SK-N-DZ (cell line): ENCODE measurements at regions not wholly inside any gene's neighbourhood (a gene's known extent, or its start where the extent isn't known, plus 50 kb on each side); places are given as distances from the start of the nearest gene placed in this dataset.

ENCODE experiments used
- DNase-seq: peaks from one replicate; pipeline ENCODE4 v3.0.0-alpha.2; 2015; ENCODE audit warnings: low spot score

- no peak for DNase-seq
Measured at GRCh38 chr5:171579976-171580411, 160.5 kb downstream of the FGF18 start.

GRCh38 chr5:171580502-171581265, 161.2 kb downstream of the FGF18 start:
- DNase-seq: no peak

GRCh38 chr5:171581781-171582180, 162.3 kb downstream of the FGF18 start:
- no peak for DNase-seq

GRCh38 chr5:171582849-171583248, 163.4 kb downstream of the FGF18 start:
- DNase-seq: no peak

DNA sequence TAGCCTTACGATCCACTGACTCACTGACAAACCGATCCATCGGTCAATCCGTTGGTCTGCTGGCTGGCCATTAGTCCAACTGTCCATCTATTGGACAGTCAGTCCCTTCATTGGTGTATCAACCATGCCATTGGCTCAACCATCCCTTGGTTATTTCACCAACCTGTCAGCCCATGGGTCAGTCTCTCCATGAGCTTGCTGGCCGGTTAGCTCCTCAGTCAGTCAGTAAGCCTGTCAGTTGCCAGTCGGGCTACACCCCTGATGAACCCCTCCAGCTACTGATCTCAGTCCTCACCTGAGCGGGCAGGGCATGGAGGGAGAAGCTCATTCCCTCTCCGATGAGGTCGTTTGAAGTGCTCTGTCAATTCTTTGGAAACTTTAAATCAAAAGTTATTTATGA, 166.5 kb downstream of the FGF18 start:
- DNase-seq: no peak

DNA sequence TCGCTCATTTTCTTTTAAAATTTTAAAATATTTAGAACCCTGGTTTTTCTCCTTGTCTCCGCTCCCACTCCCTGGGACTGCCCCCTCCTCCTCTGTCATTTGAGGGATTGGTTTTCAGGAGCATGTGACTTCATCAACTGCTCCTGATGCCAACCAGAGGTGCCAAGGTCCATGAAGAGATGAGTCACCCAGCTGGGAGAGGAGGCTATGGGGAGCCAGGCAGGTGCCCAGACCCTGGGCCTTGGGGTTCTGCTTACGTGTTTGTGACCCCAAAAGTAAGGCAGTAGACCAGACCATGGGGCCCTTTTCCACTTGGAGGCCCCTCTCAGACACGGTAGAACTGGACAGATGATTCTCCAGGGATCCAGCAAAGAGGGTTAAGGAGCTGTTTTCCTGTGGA, 167.0 kb downstream of the FGF18 start:
- DNase-seq: no peak

- DNase-seq: no peak
Measured at GRCh38 chr5:171588046-171588445, 168.6 kb downstream of the FGF18 start.

DNA sequence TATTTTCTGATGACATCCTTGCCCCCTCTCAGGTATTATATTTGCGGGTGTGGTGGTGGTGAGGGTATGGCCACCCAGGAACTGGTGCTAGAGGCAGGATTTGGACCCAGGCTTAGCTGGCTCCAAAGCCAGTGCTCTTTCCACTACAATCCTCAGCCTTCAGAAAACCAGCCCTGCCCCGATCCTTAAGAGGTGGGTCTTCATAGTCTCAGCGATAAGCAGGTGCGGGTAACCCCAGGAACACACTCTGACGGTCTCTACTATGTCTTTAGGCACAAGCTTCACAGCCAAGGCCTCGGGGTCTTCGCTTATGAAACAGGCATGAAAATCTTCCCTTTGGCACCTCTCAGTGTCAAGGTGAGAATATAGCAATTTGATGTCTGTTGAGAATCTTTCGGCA, 169.3 kb downstream of the FGF18 start:
- DNase-seq: no peak

- no peak for DNase-seq
Measured at GRCh38 chr5:171589461-171589860, 170.0 kb downstream of the FGF18 start.

GRCh38 chr5:171592076-171592475, 172.6 kb downstream of the FGF18 start:
- DNase-seq: no peak

DNA sequence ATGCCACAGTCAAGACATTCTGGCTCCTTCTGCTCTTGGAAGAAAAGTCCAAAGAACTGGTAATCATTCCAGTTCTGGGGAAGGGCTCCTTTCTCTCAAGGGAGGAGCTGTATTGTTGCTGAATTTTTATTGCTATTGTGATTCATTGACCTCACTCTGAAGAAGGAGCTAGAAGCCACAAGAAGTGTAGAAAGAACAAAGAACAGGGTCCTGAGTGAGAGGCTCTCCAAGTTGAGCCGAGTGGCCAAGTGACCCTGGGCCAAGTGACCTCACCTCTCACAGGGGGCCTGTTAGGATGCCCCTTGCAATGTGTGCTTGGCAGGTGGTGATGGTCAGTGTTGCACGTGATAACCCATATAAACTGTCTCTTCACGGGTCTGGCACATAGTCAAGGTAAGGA, 173.3 kb downstream of the FGF18 start:
- DNase-seq: no peak

DNA sequence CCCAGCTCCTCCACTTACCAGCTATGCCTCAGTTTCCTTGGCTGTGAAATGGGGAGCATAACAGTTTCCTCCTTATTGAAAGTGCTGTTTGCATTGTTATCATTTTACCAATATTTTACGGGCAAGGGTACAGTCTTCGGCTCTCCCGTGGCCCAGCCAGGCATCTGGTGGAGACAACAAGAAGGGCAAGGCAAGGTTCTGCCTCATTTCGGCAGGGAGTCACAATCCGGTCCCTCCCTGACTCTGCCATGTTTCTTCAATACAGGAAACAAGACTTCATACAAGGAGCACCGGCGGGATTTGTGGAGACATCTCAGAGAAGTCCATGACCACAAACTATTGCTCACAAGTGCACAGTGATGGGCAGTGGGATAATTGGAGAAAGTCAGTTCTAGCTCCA, 174.0 kb downstream of the FGF18 start:
- DNase-seq: no peak

DNA sequence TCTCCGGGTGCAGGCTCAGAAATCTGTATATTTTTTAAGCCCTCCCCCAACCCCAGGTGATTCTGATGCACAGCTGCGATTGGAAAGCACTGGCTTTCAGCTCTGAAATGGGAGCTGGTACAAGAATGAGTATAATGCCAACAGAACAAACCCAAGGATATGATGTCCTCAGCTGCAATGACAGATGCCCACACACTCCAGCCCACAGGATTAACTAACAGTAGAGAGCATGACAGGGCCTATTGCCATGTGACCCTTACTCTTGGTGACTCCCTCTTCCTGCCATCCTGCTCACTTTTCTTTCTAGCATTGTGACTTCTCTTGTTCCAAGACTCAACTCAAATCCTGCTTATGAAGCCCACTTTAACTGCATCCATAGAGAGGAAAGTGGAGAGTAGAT, 174.5 kb downstream of the FGF18 start:
- no peak for DNase-seq

DNA sequence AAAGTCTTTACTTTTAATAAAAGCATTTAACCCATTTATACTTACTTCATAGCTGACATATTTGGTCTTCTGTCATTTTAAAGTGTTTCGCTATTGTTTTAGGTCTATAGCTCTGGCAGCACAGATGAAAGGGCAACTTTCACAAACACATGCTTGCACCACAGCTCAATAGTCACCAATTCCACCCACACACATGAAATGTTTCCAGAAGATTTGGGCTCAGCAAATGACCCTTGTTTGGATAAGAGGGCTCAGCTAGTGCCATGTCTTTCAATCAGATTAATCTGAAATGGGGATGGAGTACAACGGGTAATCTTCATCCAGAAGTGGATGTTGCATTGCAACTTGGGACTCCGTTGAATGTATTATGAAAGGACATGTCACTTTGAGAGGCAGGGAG, 176.0 kb downstream of the FGF18 start:
- no peak for DNase-seq

GRCh38 chr5:171595801-171596231, 176.4 kb downstream of the FGF18 start:
- no peak for DNase-seq

GRCh38 chr5:171596391-171596878, 177.0 kb downstream of the FGF18 start:
- DNase-seq: no peak

DNA sequence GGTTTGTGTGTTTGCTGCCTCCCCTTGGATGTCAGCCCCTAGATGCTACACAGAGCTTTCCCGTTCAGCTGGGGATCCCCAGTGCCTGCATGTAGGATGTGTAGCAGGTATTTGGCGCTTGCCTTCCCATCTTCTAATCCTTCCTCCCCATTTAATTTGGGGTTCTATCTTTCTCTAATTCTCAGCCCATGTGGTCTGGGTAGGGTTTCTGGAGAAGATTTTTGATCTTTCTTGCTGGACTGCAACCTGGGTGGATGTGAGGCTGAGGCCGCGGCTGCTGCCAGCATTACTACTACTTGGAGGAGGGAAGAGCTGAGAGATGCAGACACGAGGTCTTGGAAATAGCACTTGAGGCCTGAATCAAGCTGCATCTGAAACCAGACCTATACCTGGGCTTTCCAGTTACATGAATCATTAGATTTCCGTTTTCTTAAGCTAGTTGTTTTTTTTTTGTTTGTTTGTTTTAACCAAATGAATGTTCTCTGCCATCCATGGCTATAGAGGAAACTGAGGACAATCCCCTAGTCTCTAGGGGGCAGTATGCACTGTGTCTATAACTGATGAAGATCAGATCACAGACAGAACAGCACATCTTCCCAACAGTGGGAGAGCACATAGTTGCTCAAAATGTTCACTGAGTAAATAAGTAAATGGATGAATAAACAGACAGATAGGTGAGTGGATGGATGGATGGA, 178.6 kb downstream of the FGF18 start:
- DNase-seq: no peak

GRCh38 chr5:171598641-171599152, 179.2 kb downstream of the FGF18 start:
- DNase-seq: no peak

DNA sequence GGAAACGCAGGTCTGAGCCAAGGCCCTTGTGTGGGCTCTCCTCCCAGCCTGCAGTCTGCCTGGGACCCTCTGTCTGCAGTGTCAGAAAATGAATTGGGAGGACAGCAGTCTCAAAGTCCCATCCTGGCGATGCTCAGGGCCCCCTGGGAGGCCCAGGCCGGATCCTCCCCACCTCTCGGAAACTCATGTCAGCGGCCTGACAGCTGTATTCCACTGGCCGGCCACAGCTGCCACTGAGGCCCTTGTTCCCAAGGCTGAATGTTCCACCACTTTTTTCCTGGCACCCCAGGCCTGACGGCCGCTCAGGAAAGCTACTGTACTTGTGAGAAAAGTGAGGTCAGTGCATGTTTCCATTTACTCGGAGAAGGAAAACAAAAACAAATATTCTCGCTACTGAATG, 180.0 kb downstream of the FGF18 start:
- no peak for DNase-seq

DNA sequence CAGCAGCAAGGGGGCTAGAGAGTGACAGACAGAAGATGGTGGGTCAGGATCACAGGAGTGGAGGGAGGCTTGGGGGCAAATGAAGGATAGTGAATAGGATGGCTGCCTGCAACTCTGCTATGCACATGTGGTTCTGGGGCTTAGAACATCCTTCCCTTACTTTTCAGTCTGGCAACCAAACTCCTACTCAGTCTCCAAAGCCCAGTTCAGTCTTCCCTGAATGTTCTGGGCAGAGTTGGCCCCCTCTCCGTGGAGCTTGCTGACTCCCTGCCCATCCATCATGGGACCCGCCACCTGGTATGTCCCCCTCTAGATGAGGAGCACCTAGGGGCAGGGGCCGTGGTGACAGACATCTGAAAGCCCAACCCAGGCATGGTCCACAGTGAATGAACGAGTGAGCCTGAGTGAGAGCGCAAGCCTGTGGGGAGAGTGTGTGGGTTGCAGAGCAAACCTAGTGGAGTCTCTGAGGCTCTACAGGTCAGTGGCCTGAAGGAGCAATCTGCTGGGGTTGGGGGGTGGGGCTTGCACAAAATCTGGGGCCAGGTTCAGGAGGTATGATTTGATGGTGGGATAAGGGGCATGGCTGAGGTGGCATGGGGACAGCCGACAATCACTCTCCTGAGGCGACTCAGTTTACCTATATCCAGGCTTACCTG, 180.6 kb downstream of the FGF18 start:
- no peak for DNase-seq

DNA sequence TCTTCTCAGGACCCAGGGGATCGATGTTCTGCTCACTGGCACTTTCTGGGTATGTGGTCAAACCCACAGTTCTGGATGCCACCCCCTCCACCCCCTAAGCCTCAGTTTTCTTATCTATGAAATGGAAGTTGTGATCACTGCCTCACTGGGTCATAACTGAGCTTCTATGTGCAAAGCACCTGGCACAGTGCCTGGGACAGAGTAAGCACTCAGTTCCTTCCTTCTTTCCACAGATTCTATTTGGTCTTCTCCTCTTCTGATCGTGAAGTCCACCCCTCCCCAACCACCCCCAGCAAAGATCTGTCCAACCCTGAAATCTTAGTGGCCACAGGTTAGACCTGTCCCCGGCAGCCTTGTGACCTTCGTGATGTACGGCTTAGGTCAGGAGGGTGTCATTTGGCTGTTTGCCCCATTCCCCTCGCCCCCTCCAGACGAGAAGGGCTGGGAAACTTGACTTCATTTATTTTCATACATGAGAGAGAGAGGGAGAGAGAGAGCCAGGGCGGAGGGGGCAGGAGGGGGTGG, 181.4 kb downstream of the FGF18 start:
- DNase-seq: no peak

DNA sequence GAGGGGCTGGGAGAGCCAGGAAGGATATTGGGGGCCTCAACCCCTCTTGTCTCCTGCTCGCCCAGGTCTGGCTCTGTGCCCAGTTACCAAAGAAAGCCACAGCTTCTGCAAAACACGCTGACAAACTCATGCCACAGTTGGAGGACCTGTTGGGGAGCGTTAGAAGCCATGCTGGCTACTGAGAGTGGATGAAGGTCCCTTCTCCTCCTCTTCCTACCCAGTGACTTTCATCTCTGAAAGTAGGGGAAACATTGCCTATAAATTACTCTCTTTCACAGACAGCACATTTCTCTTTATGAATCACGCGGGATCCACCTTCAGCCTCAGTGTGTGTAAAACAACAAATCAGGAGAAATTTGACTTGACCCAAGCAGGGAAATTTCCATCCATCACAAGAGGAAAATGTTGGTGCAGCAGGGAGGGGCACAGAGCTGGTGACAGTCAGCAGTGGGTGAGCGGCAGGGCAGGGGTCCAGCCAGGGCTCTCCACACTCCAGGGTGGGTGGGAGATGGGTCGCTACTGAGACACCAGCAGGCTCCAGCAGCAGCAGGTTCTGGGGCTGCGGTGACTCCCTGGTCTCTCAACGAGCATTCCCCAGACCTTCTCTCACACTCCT, 181.9 kb downstream of the FGF18 start:
- DNase-seq: no peak
